Liver (tissue), 8 donors: ENCODE measurements at regions not wholly inside any gene's neighbourhood (a gene's known extent, or its start where the extent isn't known, plus 50 kb on each side); places are given as distances from the start of the nearest gene placed in this dataset.

ENCODE experiments used
- DNase-seq: peaks from one replicate; pipeline ENCODE4 v3.0.0-alpha.2; 2017; ENCODE audit warnings: low spot score
- H3K27ac ChIP-seq, 2 donors: one replicate each; pipeline ENCODE4 v1.7.0; 2013; ENCODE audit warnings: inconsistent platforms in 2 of 2, low read length in 2 of 2, control low read depth in 1 of 2, low read depth in 1 of 2, mild to moderate bottlenecking in 1 of 2
- H3K27me3 ChIP-seq, 4 donors: one replicate each; pipeline versions ENCODE4 v1.6.1 to v1.7.0; 2013; ENCODE audit warnings: low read length in 3 of 4, inconsistent platforms in 1 of 4, mild to moderate bottlenecking in 1 of 4, moderate library complexity in 1 of 4; ENCODE audit not compliant: control insufficient read depth in 4 of 4, insufficient read depth in 4 of 4
- H3K36me3 ChIP-seq, 4 donors: one replicate each; pipeline versions ENCODE4 v1.6.1 to v1.7.0; 2013; ENCODE audit warnings: low read length in 3 of 4, mild to moderate bottlenecking in 3 of 4, low read depth in 1 of 4, moderate library complexity in 1 of 4; ENCODE audit not compliant: control insufficient read depth in 4 of 4, insufficient read depth in 3 of 4
- H3K4me1 ChIP-seq, 4 donors: one replicate each; pipeline versions ENCODE4 v1.6.1 to v1.7.0; 2013; ENCODE audit warnings: low read length in 3 of 4, mild to moderate bottlenecking in 3 of 4, moderate library complexity in 1 of 4; ENCODE audit not compliant: control insufficient read depth in 4 of 4, insufficient read depth in 4 of 4
- H3K4me3 ChIP-seq, 3 donors: one replicate each; pipeline versions ENCODE4 v1.6.1 to v1.7.0; 2013; ENCODE audit warnings: low read length in 3 of 3, control low read depth in 1 of 3, low read depth in 1 of 3, mild to moderate bottlenecking in 1 of 3
- H3K9ac ChIP-seq, 2 donors: one replicate each; pipeline ENCODE4 v1.7.0; 2013; ENCODE audit warnings: low read length in 2 of 2, mild to moderate bottlenecking in 2 of 2, moderate library complexity in 2 of 2, control low read depth in 1 of 2, low read depth in 1 of 2
- H3K9me3 ChIP-seq, 4 donors: one replicate each; pipeline versions ENCODE4 v1.6.1 to v1.7.0; 2013; ENCODE audit warnings: low read length in 3 of 4; ENCODE audit not compliant: control insufficient read depth in 4 of 4
- EGR1 ChIP-seq, 2 donors: IDR thresholded peaks; 2 replicates each; pipeline ENCODE4 v1.6.1; 2016 to 2018; ENCODE audit warnings: antibody characterized with exemption in 2 of 2, low read depth in 2 of 2
- FOXA2 ChIP-seq: IDR thresholded peaks from 2 replicates; pipeline ENCODE4 v1.6.1; 2016; ENCODE audit warnings: antibody characterized with exemption
- GABPA ChIP-seq, 2 donors: IDR thresholded peaks in 1 of 2; conservative IDR thresholded peaks in 1 of 2; 2 replicates each; pipeline ENCODE4 v1.6.1; 2016; ENCODE audit warnings: antibody characterized with exemption in 2 of 2, mild to moderate bottlenecking in 1 of 2, moderate library complexity in 1 of 2
- HNF4G ChIP-seq: IDR thresholded peaks from 2 replicates; pipeline ENCODE4 v1.6.1; 2016; ENCODE audit warnings: antibody characterized with exemption
- JUND ChIP-seq, 2 donors: IDR thresholded peaks; 2 replicates each; pipeline ENCODE4 v1.6.1; 2016; ENCODE audit warnings: antibody characterized with exemption in 2 of 2
- NR2F2 ChIP-seq: IDR thresholded peaks from 2 replicates; pipeline ENCODE4 v1.6.1; 2016; ENCODE audit warnings: antibody characterized with exemption
- RAD21 ChIP-seq, 2 donors: IDR thresholded peaks; 2 replicates each; pipeline ENCODE4 v1.6.1; 2016; ENCODE audit warnings: antibody characterized with exemption in 2 of 2, mild to moderate bottlenecking in 2 of 2
- RXRA ChIP-seq, 2 donors: IDR thresholded peaks; 2 replicates each; pipeline ENCODE4 v1.6.1; 2017 to 2018; ENCODE audit warnings: antibody characterized with exemption in 2 of 2, mild to moderate bottlenecking in 1 of 2
- SP1 ChIP-seq: IDR thresholded peaks from 2 replicates; pipeline ENCODE4 v1.6.1; 2018; ENCODE audit warnings: antibody characterized with exemption, mild to moderate bottlenecking
- TAF1 ChIP-seq: conservative IDR thresholded peaks from 2 replicates; pipeline ENCODE4 v1.6.1; 2016; ENCODE audit warnings: antibody characterized with exemption, mild to moderate bottlenecking
- ZBTB33 ChIP-seq: IDR thresholded peaks from 2 replicates; pipeline ENCODE4 v1.6.1; 2016; ENCODE audit warnings: antibody characterized with exemption
- WGBS: extraction: QIAGEN DNeasy Blood & Tissue Kit; methylation state at CpG from one replicate; pipeline ENCODE4 v1.1.7; 2013; 5-methylcytosine and 5-hydroxymethylcytosine counted together
- TF ChIP-seq, protein P1 (sequence below): fragments of 150-350 bp; IDR thresholded peaks from 2 replicates; pipeline ENCODE4 v1.5.1; 2017; ENCODE audit warnings: improper control_type of control experiment, low read depth, low read length; ENCODE audit not compliant: missing input control
- TF ChIP-seq, protein P2 (sequence below): IDR thresholded peaks from 2 replicates; pipeline ENCODE4 v1.6.1; 2016; ENCODE audit warnings: antibody characterized with exemption
- donor health status: healthy.
- donor health status: healthy.
- donor health status: healthy.
- donor health status: healthy.
- donor health status: healthy.

DNA sequence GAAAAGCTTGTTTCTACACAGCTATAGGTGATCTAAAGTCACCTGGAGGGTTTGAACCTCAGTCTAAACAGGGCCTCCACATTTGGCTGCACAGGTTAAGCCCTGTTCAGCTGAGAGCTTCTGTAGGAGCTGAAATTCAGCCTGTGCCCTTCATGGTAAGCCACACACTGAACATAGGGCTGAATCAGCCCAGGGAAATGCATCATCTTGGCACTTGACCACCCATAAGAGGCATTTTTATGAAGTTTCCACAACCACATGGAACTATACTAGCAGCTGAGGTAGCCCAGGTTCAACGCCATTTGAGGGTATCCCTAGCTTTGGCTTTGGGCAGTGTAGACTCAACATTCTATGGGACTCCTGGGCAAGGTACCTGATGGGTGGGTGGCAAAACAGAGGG, 126.8 kb downstream of the FAM174B start:
- Histone ChIP-seq H3K4me3 (no peak overlapping the region), H3K9me3 (peaks cover 0 to 2% (median 0%) of the 10 kb centered on the region in 4 donors), H3K4me1 (peaks cover 0 to 8% (median 0%) of the 10 kb centered on the region in 4 donors), H3K27ac (no peak overlapping the region), H3K36me3 (no peaks in the 10 kb centered on the region), H3K9ac (no peak overlapping the region), H3K27me3 (no peaks in the 10 kb centered on the region)
- DNase-seq = no peak
- WGBS = 93% methylated on average over 1 of the region's 1 CpG
- TF ChIP-seq, protein P1, sequence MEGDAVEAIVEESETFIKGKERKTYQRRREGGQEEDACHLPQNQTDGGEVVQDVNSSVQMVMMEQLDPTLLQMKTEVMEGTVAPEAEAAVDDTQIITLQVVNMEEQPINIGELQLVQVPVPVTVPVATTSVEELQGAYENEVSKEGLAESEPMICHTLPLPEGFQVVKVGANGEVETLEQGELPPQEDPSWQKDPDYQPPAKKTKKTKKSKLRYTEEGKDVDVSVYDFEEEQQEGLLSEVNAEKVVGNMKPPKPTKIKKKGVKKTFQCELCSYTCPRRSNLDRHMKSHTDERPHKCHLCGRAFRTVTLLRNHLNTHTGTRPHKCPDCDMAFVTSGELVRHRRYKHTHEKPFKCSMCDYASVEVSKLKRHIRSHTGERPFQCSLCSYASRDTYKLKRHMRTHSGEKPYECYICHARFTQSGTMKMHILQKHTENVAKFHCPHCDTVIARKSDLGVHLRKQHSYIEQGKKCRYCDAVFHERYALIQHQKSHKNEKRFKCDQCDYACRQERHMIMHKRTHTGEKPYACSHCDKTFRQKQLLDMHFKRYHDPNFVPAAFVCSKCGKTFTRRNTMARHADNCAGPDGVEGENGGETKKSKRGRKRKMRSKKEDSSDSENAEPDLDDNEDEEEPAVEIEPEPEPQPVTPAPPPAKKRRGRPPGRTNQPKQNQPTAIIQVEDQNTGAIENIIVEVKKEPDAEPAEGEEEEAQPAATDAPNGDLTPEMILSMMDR = no peak

GRCh38 chr15:92527197-92527596, 128.4 kb downstream of the FAM174B start:
- Histone ChIP-seq H3K27ac (no peak overlapping the region), H3K36me3 (no peaks in the 10 kb centered on the region), H3K4me3 (no peak overlapping the region), H3K9ac (no peak overlapping the region), H3K9me3 (peaks cover 0 to 2% (median 0%) of the 10 kb centered on the region in 4 donors), H3K4me1 (peaks cover 0 to 8% (median 0%) of the 10 kb centered on the region in 4 donors), H3K27me3 (no peaks in the 10 kb centered on the region)
- TF ChIP-seq SP1 = no peak
- peak in 1 of 2 donors; percentile 6 for TF ChIP-seq RXRA (IDR thresholded peaks at IDR 0.05)
- TF ChIP-seq ZBTB33 = no peak
- 73% methylated on average over 2 of the region's 2 CpGs for WGBS
- no peak for DNase-seq

DNA sequence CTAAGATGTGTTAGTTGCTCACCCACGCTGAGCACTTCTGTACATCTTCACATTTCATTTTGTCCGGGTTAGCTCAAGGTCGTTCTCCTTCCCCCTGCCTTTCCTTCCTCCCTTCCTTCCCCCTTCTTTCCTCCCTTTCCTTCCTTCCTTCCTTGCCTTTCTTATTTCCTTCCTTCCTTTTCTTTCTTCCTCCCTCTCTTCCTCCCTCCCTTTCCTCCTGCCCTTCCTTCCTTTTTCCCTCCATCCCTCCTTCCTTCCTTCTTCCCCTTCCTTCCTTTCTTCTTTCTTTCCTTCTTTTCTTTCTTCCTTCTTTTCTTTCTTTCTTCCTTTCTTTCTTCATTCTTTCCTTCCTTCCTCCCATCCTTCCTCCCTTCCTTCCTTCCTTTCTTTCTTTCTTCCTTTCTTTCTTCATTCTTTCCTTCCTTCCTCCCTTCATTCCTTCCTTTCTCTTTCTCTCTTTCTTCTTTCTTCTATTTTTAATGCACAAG, 129.8 kb downstream of the FAM174B start:
- 65% methylated on average over 3 of the region's 3 CpGs for WGBS
- no peak overlapping the region for H3K4me3 ChIP-seq
- no peak for DNase-seq
- H3K9me3 ChIP-seq = peaks cover 0 to 2% (median 0%) of the 10 kb centered on the region in 4 donors
- H3K4me1 ChIP-seq = peaks cover 0 to 8% (median 0%) of the 10 kb centered on the region in 4 donors
- no peaks in the 10 kb centered on the region for H3K27me3 ChIP-seq
- no peak overlapping the region for H3K27ac ChIP-seq
- no peak overlapping the region for H3K9ac ChIP-seq
- H3K36me3 ChIP-seq = no peaks in the 10 kb centered on the region
- TF ChIP-seq EGR1 (IDR thresholded peaks at IDR 0.05; ENCODE audit: low read depth in 2 of 2) (no peak), GABPA (IDR thresholded peaks at IDR 0.05 in 1 of 2, conservative IDR thresholded peaks at IDR 0.05 in 1 of 2) (no peak), FOXA2 (no peak), TAF1 (no peak), NR2F2 (no peak), SP1 (no peak), RAD21 (IDR thresholded peaks at IDR 0.05) (no peak), JUND (IDR thresholded peaks at IDR 0.05) (no peak), HNF4G (no peak)
- TF ChIP-seq, protein P2, sequence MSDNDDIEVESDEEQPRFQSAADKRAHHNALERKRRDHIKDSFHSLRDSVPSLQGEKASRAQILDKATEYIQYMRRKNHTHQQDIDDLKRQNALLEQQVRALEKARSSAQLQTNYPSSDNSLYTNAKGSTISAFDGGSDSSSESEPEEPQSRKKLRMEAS = no peak
- TF ChIP-seq, protein P1 = no peak
